EL (cell line): ENCODE measurements at regions not wholly inside any gene's neighbourhood (a gene's known extent, or its start where the extent isn't known, plus 50 kb on each side); places are given as distances from the start of the nearest gene placed in this dataset.
"Not testable (repeated sequence)": the region's sequence is repeated elsewhere in the genome, so short reads cannot be mapped to it uniquely, and the experiment has no call there.

Experiments
- DNase-seq: peaks from one replicate; pipeline ENCODE4 v3.0.0-alpha.2; 2016

GRCh38 chr6:119942078-119942752 lies 592.7 kb upstream of the MAN1A1 start:
- DNase-seq = no peak

DNA sequence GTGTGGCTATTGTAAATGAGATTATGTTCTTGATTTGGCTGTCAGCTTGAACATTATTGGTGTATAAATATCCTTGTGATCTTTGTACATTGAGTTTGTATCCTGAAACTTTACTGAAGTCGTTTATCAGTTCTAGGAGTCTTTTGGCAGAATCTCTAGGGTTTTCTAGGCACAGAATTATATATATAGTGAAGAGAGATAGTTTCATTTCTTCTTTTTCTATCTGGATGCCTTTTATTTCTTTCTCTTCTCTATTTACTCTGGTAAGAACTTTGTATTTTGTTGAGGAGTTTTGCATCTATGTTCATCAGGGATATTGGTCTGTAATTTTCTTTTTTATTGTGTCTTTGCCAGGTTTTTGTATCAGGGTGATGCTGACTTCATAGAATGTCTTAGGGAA lies 589.2 kb upstream of the MAN1A1 start:
- no peak for DNase-seq

- DNase-seq = no peak
Observed at GRCh38 chr6:119934816-119935215, 585.3 kb upstream of the MAN1A1 start.

- no peak for DNase-seq
Observed at GRCh38 chr6:119929121-119929520, 579.6 kb upstream of the MAN1A1 start.

GRCh38 chr6:119924888-119925287 lies 575.3 kb upstream of the MAN1A1 start:
- DNase-seq = not testable (repeated sequence)

- no peak for DNase-seq
Observed at GRCh38 chr6:119922814-119923213, 573.3 kb upstream of the MAN1A1 start.

- DNase-seq = no peak
Observed at GRCh38 chr6:119921491-119922010, 572.0 kb upstream of the MAN1A1 start.

- no peak for DNase-seq
Observed at GRCh38 chr6:119917186-119917585, 567.6 kb upstream of the MAN1A1 start.

DNA sequence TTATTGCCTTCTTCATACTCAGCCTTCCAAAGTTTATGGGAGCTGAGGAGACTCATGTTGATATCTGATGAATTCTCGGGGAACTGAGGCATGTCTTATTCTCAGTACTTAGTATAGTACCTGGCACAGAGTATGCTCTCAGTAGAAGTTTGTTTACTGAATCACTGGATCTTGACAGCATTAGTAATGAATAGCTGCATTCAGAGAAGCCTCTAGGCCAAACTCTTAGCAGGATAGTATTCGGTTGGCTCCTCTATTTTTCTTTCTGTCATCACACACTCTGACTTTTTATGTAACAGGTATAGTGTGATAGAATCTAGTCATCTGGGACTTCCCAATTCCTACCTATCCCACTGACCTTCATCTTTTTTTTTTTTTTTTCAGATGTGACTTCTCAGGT lies 566.4 kb upstream of the MAN1A1 start:
- no peak for DNase-seq

- DNase-seq = no peak
Observed at GRCh38 chr6:119908157-119908556, 558.6 kb upstream of the MAN1A1 start.

DNA sequence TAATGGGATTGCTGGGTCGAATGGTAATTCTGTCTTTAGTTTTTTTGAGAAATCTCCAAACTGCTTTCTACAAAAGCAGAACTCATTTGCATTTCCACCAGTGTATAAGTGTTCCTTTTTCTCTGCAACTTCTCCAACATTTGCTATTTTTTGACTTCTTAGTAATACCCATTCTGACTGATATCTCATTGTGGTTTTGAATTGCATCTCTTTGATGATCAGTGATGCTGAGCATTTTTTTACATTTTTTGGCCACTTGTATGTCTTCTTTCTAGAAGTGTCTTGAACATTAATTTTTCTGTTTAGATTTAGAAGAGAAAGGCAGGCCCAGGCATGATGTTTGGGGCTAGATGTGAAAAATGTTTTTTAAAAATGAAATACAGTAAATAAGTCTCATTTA lies 553.1 kb upstream of the MAN1A1 start:
- DNase-seq = no peak

DNA sequence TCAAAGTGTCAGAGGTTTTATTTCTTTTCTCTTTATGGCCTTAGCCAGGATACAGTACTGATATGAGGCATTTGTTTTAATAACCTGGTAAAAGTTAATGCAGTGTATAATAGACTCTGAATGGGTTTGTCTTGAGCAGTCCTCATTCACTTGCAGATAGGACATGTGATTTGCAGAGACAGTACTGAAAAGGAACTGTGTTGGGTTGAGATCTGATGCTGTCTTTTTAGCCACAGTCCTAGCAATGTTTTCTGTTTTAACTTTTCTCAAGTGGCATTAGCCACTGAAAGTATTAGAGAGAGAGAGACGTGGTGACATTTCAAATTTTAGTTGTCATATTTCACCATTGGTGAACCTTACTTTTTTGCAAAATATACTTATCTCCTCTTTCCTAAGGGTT lies 547.2 kb upstream of the MAN1A1 start:
- DNase-seq = no peak

DNA sequence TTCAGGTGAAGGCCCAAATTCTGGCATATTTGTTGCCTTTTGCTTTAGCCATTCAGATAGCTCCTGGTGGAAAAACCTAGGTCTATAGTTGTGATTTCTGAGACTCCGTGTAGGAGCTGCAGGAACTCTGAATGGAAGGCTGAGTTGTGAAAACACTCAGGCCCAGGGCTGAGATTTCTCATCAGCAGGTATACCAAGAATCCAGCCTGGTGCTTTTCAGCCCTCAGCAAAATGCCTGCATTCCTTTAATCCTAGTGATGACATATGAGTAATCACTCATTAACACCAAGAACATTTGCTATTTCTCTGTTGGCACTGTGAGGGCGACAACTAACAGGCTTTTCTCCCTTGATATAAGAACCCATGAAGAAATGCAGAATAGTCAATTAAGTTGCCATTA lies 546.1 kb upstream of the MAN1A1 start:
- DNase-seq = no peak

DNA sequence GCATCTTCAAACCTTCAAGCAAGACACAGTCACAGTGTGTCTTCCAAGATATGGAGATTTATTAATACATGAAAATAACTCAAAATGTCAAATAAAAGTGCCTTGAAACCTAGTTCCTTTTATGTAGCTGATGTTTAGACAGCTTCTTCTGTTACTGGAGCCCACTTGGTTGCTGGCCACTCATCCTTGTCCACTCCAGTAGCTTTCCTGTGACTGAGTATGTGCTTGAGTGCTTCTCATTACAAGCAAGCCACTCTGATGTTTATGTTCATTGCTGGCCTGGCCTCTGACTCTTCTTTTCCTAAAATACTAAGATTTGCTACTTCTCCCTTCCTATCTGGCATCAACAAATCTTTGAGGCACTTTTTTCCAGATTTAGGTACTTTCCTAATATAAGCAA lies 545.2 kb upstream of the MAN1A1 start:
- no peak for DNase-seq

- DNase-seq = no peak
Observed at GRCh38 chr6:119891644-119892043, 542.1 kb upstream of the MAN1A1 start.

DNA sequence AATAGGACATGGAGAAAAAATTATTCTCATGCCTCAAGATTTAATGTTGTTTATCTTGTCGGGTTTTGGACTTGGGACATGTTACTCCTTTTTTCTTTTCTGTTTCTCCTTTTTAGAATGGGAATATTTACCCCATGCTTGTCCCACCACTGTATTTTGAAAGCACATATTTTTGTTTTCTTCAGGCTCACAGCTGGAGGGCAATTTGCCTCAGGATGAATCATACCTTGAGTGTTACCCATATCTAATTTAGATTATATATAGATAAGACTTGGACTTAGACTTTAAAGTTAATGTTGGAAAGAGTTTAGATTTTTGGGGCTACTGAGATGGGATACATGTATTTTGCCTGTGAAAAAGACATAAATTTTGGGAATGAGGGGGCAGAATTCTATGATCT lies 541.6 kb upstream of the MAN1A1 start:
- no peak for DNase-seq

GRCh38 chr6:119890470-119890869 lies 540.9 kb upstream of the MAN1A1 start:
- DNase-seq = no peak

- DNase-seq = no peak
Observed at GRCh38 chr6:119887666-119888065, 538.1 kb upstream of the MAN1A1 start.

DNA sequence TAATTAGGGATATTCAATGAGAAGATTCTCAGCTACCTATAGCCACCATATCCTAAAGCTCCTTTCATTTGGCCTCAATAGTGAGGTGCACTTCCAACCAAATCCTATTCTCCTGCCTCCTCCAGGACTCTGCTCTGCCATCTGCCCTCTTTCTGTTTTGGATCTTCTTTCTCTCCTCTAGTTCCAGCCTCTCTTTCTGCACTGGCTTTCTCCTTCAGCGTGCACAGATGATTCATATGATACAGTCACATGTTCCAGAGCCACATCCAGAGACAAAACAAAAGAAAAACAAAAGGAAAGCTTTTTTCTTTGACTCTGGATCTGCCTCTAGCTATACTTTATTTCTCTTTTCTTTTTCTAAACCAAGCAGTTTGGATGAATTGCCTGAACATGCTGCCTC lies 531.9 kb upstream of the MAN1A1 start:
- DNase-seq = peak; percentile 9

DNA sequence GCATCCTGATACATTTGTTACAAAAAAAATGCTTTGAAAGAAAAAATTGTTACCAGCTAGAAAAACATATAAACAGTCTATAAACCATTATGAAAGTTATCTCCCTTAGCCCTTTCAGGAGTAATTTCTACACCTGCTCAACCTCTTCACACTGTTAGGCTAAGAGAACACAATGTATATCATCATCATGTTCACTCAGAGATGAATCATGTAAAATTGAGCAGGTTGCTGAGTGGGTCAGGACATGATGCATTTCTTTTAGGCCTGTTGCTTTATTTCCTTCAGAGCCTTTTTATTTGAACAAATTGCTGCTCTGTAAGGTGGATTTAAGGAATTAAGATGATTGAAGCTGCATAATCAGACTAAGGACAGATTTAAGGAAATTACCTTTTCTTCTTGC lies 531.3 kb upstream of the MAN1A1 start:
- no peak for DNase-seq

DNA sequence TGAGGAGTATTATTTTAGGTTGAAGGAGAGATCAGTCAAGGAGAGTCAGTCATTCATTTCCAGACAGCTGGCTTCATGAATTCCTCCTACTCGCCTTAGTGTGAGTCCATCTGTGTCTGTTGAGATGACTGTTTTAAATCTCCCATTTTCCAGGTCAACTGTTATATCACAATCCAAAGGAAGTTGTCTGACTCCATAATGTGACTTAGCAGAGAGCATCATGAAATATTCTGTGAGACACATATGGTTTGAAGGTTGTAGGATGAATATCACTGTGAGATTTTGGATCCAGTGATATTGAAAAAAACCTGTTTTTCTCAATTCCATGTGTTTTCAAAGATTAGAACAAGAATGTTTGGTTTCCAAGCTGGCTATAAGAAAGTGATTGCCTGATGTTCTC lies 530.2 kb upstream of the MAN1A1 start:
- no peak for DNase-seq

DNA sequence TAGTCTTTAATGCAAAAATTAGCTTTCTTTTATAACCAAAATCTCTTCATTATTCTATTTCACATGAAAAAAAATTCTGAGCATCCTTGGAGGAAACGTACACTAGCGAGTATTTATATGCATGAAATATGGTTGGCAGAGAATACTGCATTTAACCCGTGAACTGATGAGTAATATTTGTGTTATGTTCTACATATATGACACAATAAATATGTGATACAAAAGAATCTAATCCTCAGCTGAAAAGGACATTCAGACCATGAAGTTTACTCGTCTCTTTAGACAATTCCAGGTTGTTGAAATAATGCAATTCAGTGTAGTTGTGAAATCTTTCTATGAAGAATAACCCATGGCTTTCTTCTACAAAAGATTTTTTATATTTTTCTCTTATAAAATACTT lies 524.8 kb upstream of the MAN1A1 start:
- DNase-seq = no peak

- no peak for DNase-seq
Observed at GRCh38 chr6:119873107-119873506, 523.5 kb upstream of the MAN1A1 start.

GRCh38 chr6:119871520-119871919 lies 522.0 kb upstream of the MAN1A1 start:
- DNase-seq = no peak
